Natural killer cell (primary cell): ENCODE measurements at regions not wholly inside any gene's neighbourhood (a gene's known extent, or its start where the extent isn't known, plus 50 kb on each side); places are given as distances from the start of the nearest gene placed in this dataset.
"Not testable (repeated sequence)": the region's sequence is repeated elsewhere in the genome, so short reads cannot be mapped to it uniquely, and the experiment has no call there.

Source experiments
- ATAC-seq, 3 donors: fragments of 150-1000 bp in 2 of 3; fragments of 200-7000 bp in 1 of 3; cut with Tn5 transposase; 1 replicate in 1 of 3; 2 replicates in 2 of 3; pipeline ENCODE4 v1.10.0; 2021; ENCODE audit warnings: mild to moderate bottlenecking in 2 of 3, moderate library complexity in 2 of 3
- DNase-seq, 2 donors: peaks; one replicate each; pipeline versions ENCODE4 v3.0.0 to v3.0.0-alpha.2; 2013 to 2021; ENCODE audit warnings: mixed read lengths in 1 of 2
- H3K27ac ChIP-seq: one replicate; pipeline ENCODE4 v1.5.1; 2013; ENCODE audit warnings: mild to moderate bottlenecking, low read length
- H3K27me3 ChIP-seq: one replicate; pipeline ENCODE4 v1.6.1; 2013; ENCODE audit warnings: low read length; ENCODE audit not compliant: control insufficient read depth, insufficient read depth
- H3K36me3 ChIP-seq: one replicate; pipeline ENCODE4 v1.6.1; 2013; ENCODE audit warnings: low read length; ENCODE audit not compliant: control insufficient read depth, insufficient read depth
- H3K4me1 ChIP-seq: one replicate; pipeline ENCODE4 v1.6.1; 2013; ENCODE audit warnings: low read length; ENCODE audit not compliant: control insufficient read depth, insufficient read depth
- H3K4me3 ChIP-seq: one replicate; pipeline ENCODE4 v1.5.1; 2013; ENCODE audit warnings: low read length
- H3K9me3 ChIP-seq: one replicate; pipeline ENCODE4 v1.6.1; 2013; ENCODE audit warnings: low read length; ENCODE audit not compliant: control insufficient read depth, insufficient read depth
- H3K27ac Mint-ChIP-seq, 2 donors: one replicate each; pipeline ENCODE4 v1.8.0; 2022; ENCODE audit warnings: mild to moderate bottlenecking in 2 of 2, mixed read lengths in 2 of 2, moderate library complexity in 1 of 2
- H3K27me3 Mint-ChIP-seq, 2 donors: one replicate each; pipeline ENCODE4 v1.8.0; 2022; ENCODE audit warnings: low read depth in 2 of 2, mixed read lengths in 2 of 2
- H3K36me3 Mint-ChIP-seq: one replicate; pipeline ENCODE4 v1.8.0; 2022; ENCODE audit warnings: mixed read lengths
- H3K4me1 Mint-ChIP-seq, 2 donors: one replicate each; pipeline ENCODE4 v1.8.0; 2022; ENCODE audit warnings: mixed read lengths in 2 of 2
- H3K4me3 Mint-ChIP-seq: one replicate; pipeline ENCODE4 v1.8.0; 2022; ENCODE audit warnings: mild to moderate bottlenecking, moderate library complexity, mixed read lengths
- H3K9me3 Mint-ChIP-seq, 2 donors: one replicate each; pipeline ENCODE4 v1.8.0; 2022; ENCODE audit warnings: mixed read lengths in 2 of 2
- WGBS: methylation state at CpG from one replicate; pipeline ENCODE4 v1.1.7; 2013; ENCODE audit warnings: missing lambda C conversion rate; ENCODE audit not compliant: insufficient coverage; 5-methylcytosine and 5-hydroxymethylcytosine counted together
- intact Hi-C: fragments of 100-400 bp; cut with micrococcal nuclease; formaldehyde crosslinking; loops from one replicate; pipeline ENCODE4 v1.14.2; 2022
- TF ChIP-seq, protein P1 (sequence below): fragments of 200-600 bp; IDR thresholded peaks from one replicate; pipeline ENCODE4 v1.8.0; 2022; ENCODE audit warnings: antibody characterized with exemption

- Histone ChIP-seq H3K9me3 (no peaks in the 10 kb centered on the region), H3K36me3 (no peaks in the 10 kb centered on the region), H3K27me3 (no peaks in the 10 kb centered on the region), H3K4me1 (no peaks in the 10 kb centered on the region), H3K27ac (no peak overlapping the region), H3K4me3 (no peak overlapping the region)
- DNase-seq, result no peak
- no peak overlapping the region for H3K27ac Mint-ChIP-seq
- no peaks in the 10 kb centered on the region for H3K36me3 Mint-ChIP-seq
- ATAC-seq, result no peak
- WGBS, result no CpG with 5 or more reads among the region's 1 CpG
- intact Hi-C loops, result no loop called here
- H3K9me3 Mint-ChIP-seq, result no peaks in the 10 kb centered on the region
- H3K4me1 Mint-ChIP-seq, result no peaks in the 10 kb centered on the region
- peaks cover 3 to 5% of the 10 kb centered on the region in 2 donors for H3K27me3 Mint-ChIP-seq
- TF ChIP-seq, protein P1, sequence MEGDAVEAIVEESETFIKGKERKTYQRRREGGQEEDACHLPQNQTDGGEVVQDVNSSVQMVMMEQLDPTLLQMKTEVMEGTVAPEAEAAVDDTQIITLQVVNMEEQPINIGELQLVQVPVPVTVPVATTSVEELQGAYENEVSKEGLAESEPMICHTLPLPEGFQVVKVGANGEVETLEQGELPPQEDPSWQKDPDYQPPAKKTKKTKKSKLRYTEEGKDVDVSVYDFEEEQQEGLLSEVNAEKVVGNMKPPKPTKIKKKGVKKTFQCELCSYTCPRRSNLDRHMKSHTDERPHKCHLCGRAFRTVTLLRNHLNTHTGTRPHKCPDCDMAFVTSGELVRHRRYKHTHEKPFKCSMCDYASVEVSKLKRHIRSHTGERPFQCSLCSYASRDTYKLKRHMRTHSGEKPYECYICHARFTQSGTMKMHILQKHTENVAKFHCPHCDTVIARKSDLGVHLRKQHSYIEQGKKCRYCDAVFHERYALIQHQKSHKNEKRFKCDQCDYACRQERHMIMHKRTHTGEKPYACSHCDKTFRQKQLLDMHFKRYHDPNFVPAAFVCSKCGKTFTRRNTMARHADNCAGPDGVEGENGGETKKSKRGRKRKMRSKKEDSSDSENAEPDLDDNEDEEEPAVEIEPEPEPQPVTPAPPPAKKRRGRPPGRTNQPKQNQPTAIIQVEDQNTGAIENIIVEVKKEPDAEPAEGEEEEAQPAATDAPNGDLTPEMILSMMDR, result no peak
- no peak overlapping the region for H3K4me3 Mint-ChIP-seq
These were observed 505.2 kb upstream of the NR5A2 start for GRCh38 chr1:199522338-199522737.

DNA sequence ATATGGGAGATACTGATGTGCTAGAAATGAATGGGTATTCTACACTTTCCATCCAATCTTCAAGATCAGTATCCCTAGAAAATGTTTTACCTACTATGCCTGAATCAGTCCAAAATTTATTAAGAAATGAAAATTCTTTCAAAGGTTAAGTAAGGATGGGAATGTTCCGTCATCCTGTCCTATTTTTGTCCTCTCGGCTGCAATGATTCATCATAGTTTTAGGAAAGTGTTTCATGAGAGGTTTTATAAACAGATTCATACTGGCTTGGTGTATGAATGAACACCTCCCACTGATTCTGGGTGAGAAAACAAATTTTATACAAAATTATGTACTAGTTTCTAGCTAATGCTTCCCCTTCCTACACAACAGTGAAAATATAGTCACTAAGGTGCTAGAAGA lies 504.6 kb upstream of the NR5A2 start:
- Mint-ChIP-seq H3K4me3 (no peak overlapping the region), H3K9me3 (no peaks in the 10 kb centered on the region), H3K4me1 (no peaks in the 10 kb centered on the region), H3K27me3 (peaks cover 3 to 5% of the 10 kb centered on the region in 2 donors), H3K36me3 (no peaks in the 10 kb centered on the region), H3K27ac (no peak overlapping the region)
- no peaks in the 10 kb centered on the region for H3K4me1 ChIP-seq
- H3K27ac ChIP-seq, result no peak overlapping the region
- TF ChIP-seq, protein P1, result no peak
- no peaks in the 10 kb centered on the region for H3K36me3 ChIP-seq
- H3K9me3 ChIP-seq, result no peaks in the 10 kb centered on the region
- 100% methylated on average over 2 of the region's 2 CpGs for WGBS
- ATAC-seq (no peak), DNase-seq (no peak)
- intact Hi-C loops, result no loop called here
- no peak overlapping the region for H3K4me3 ChIP-seq
- no peaks in the 10 kb centered on the region for H3K27me3 ChIP-seq

DNA sequence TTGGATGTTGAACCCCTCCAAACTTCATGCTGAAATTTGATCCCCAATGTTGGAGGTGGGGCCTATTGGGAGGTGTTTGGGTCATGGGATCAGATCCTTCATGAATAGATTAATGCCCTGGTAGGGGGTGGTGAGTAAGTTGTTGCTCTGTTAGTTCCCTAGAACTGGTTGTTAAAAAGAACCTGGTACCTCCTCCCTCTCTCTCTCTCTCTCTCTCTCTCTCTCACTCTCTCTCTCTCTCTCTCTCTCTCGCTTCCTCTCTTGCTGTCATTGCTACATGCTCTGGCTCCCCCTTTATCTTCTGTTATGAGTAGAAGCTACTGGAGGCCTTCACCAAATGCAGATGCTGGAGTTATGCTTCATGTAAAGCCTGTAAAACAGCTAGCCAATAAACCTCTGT lies 498.2 kb upstream of the NR5A2 start:
- no peak for DNase-seq
- H3K27me3 Mint-ChIP-seq, result peaks cover 3 to 12% of the 10 kb centered on the region in 2 donors
- H3K36me3 Mint-ChIP-seq, result no peaks in the 10 kb centered on the region
- TF ChIP-seq, protein P1, result no peak
- no peak overlapping the region for H3K4me3 Mint-ChIP-seq
- Histone ChIP-seq H3K27ac (no peak overlapping the region), H3K36me3 (no peaks in the 10 kb centered on the region), H3K27me3 (no peaks in the 10 kb centered on the region), H3K4me3 (no peak overlapping the region), H3K4me1 (no peaks in the 10 kb centered on the region), H3K9me3 (peaks cover 4% of the 10 kb centered on the region)
- no peak overlapping the region for H3K27ac Mint-ChIP-seq
- peaks cover 0 to 2% of the 10 kb centered on the region in 2 donors for H3K9me3 Mint-ChIP-seq
- intact Hi-C loops, result no loop called here
- H3K4me1 Mint-ChIP-seq, result no peaks in the 10 kb centered on the region
- WGBS, result no CpG with 5 or more reads among the region's 1 CpG
- ATAC-seq, result no peak

DNA sequence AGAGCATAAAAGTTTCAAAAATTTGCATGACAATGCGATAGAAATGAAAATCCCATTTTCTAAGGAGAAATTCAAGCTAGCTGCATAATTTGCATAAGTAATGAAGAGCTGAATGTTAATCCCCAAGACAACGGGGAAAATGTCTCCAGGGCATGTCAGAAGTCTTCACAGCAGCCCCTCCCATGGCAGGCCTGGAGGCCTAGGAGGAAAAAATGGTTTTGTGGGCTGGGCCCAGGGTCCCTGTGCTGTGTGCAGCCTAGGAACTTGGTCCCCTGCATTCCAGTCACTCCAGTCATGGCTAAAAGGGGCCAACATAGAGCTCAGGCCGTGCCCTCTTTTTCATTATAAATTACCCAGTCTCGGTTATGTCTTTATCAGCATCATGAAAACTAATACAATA lies 494.1 kb upstream of the NR5A2 start:
- not testable (repeated sequence) for ATAC-seq

More for the DNA sequence above, 494.1 kb upstream of the NR5A2 start:
- Mint-ChIP-seq H3K9me3 (peaks cover 4 to 13% of the 10 kb centered on the region in 2 donors), H3K27me3 (peaks cover 4 to 32% of the 10 kb centered on the region in 2 donors), H3K36me3 (peaks cover 11% of the 10 kb centered on the region)
- H3K4me1 Mint-ChIP-seq, H3K27me3 ChIP-seq, H3K4me3 Mint-ChIP-seq, H3K27ac Mint-ChIP-seq, intact Hi-C loops, H3K4me3 ChIP-seq, H3K4me1 ChIP-seq, DNase-seq, H3K27ac ChIP-seq, H3K36me3 ChIP-seq: not testable (repeated sequence)
- H3K9me3 ChIP-seq, result peaks cover 19% of the 10 kb centered on the region
- 85% methylated on average over 4 of the region's 4 CpGs for WGBS
